Liver (tissue), 8 donors: ENCODE measurements at regions not wholly inside any gene's neighbourhood (a gene's known extent, or its start where the extent isn't known, plus 50 kb on each side); places are given as distances from the start of the nearest gene placed in this dataset.

Source experiments
- DNase-seq: peaks from one replicate; pipeline ENCODE4 v3.0.0-alpha.2; 2017; ENCODE audit warnings: low spot score
- H3K27ac ChIP-seq, 2 donors: one replicate each; pipeline ENCODE4 v1.7.0; 2013; ENCODE audit warnings: inconsistent platforms in 2 of 2, low read length in 2 of 2, control low read depth in 1 of 2, low read depth in 1 of 2, mild to moderate bottlenecking in 1 of 2
- H3K27me3 ChIP-seq, 4 donors: one replicate each; pipeline versions ENCODE4 v1.6.1 to v1.7.0; 2013; ENCODE audit warnings: low read length in 3 of 4, inconsistent platforms in 1 of 4, mild to moderate bottlenecking in 1 of 4, moderate library complexity in 1 of 4; ENCODE audit not compliant: control insufficient read depth in 4 of 4, insufficient read depth in 4 of 4
- H3K36me3 ChIP-seq, 4 donors: one replicate each; pipeline versions ENCODE4 v1.6.1 to v1.7.0; 2013; ENCODE audit warnings: low read length in 3 of 4, mild to moderate bottlenecking in 3 of 4, low read depth in 1 of 4, moderate library complexity in 1 of 4; ENCODE audit not compliant: control insufficient read depth in 4 of 4, insufficient read depth in 3 of 4
- H3K4me1 ChIP-seq, 4 donors: one replicate each; pipeline versions ENCODE4 v1.6.1 to v1.7.0; 2013; ENCODE audit warnings: low read length in 3 of 4, mild to moderate bottlenecking in 3 of 4, moderate library complexity in 1 of 4; ENCODE audit not compliant: control insufficient read depth in 4 of 4, insufficient read depth in 4 of 4
- H3K4me3 ChIP-seq, 3 donors: one replicate each; pipeline versions ENCODE4 v1.6.1 to v1.7.0; 2013; ENCODE audit warnings: low read length in 3 of 3, control low read depth in 1 of 3, low read depth in 1 of 3, mild to moderate bottlenecking in 1 of 3
- H3K9ac ChIP-seq, 2 donors: one replicate each; pipeline ENCODE4 v1.7.0; 2013; ENCODE audit warnings: low read length in 2 of 2, mild to moderate bottlenecking in 2 of 2, moderate library complexity in 2 of 2, control low read depth in 1 of 2, low read depth in 1 of 2
- H3K9me3 ChIP-seq, 4 donors: one replicate each; pipeline versions ENCODE4 v1.6.1 to v1.7.0; 2013; ENCODE audit warnings: low read length in 3 of 4; ENCODE audit not compliant: control insufficient read depth in 4 of 4
- ATF3 ChIP-seq: IDR thresholded peaks from 2 replicates; pipeline ENCODE4 v1.6.1; 2016; ENCODE audit warnings: antibody characterized with exemption
- CTCF ChIP-seq: fragments of 150-350 bp; IDR thresholded peaks from 2 replicates; pipeline ENCODE4 v1.5.1; 2017; ENCODE audit warnings: improper control_type of control experiment, low read depth, low read length; ENCODE audit not compliant: missing input control
- FOXA1 ChIP-seq: IDR thresholded peaks from 2 replicates; pipeline ENCODE4 v1.6.1; 2016; ENCODE audit warnings: antibody characterized with exemption
- FOXA2 ChIP-seq: IDR thresholded peaks from 2 replicates; pipeline ENCODE4 v1.6.1; 2016; ENCODE audit warnings: antibody characterized with exemption
- GABPA ChIP-seq, 2 donors: IDR thresholded peaks in 1 of 2; conservative IDR thresholded peaks in 1 of 2; 2 replicates each; pipeline ENCODE4 v1.6.1; 2016; ENCODE audit warnings: antibody characterized with exemption in 2 of 2, mild to moderate bottlenecking in 1 of 2, moderate library complexity in 1 of 2
- HNF4G ChIP-seq: IDR thresholded peaks from 2 replicates; pipeline ENCODE4 v1.6.1; 2016; ENCODE audit warnings: antibody characterized with exemption
- NR2F2 ChIP-seq: IDR thresholded peaks from 2 replicates; pipeline ENCODE4 v1.6.1; 2016; ENCODE audit warnings: antibody characterized with exemption
- RAD21 ChIP-seq, 2 donors: IDR thresholded peaks; 2 replicates each; pipeline ENCODE4 v1.6.1; 2016; ENCODE audit warnings: antibody characterized with exemption in 2 of 2, mild to moderate bottlenecking in 2 of 2
- REST ChIP-seq: IDR thresholded peaks from 2 replicates; pipeline ENCODE4 v1.6.1; 2016; ENCODE audit warnings: antibody characterized with exemption, mild to moderate bottlenecking
- RXRA ChIP-seq, 2 donors: IDR thresholded peaks; 2 replicates each; pipeline ENCODE4 v1.6.1; 2017 to 2018; ENCODE audit warnings: antibody characterized with exemption in 2 of 2, mild to moderate bottlenecking in 1 of 2
- YY1 ChIP-seq: IDR thresholded peaks from 2 replicates; pipeline ENCODE4 v1.6.1; 2016; ENCODE audit warnings: antibody characterized with exemption, mild to moderate bottlenecking
- ZBTB33 ChIP-seq: IDR thresholded peaks from 2 replicates; pipeline ENCODE4 v1.6.1; 2016; ENCODE audit warnings: antibody characterized with exemption
- WGBS: extraction: QIAGEN DNeasy Blood & Tissue Kit; methylation state at CpG from one replicate; pipeline ENCODE4 v1.1.7; 2013; 5-methylcytosine and 5-hydroxymethylcytosine counted together
- donor health status: healthy.
- donor health status: healthy.
- donor health status: healthy.
- donor health status: healthy.
- donor health status: healthy.

- H3K27me3 ChIP-seq, result no peaks in the 10 kb centered on the region
- no peaks in the 10 kb centered on the region for H3K36me3 ChIP-seq
- H3K4me1 ChIP-seq, result peaks cover 0 to 3% (median under 1%) of the 10 kb centered on the region in 4 donors
- H3K4me3 ChIP-seq, result no peak overlapping the region
- H3K9ac ChIP-seq, result no peak overlapping the region
- H3K27ac ChIP-seq, result peak overlapping the region; percentile 51 to 68
- 72% methylated on average over 9 of the region's 9 CpGs for WGBS
- no peaks in the 10 kb centered on the region for H3K9me3 ChIP-seq
- TF ChIP-seq HNF4G, result no peak
- TF ChIP-seq CTCF, result no peak
- TF ChIP-seq REST, result no peak
- no peak for TF ChIP-seq FOXA1
- TF ChIP-seq NR2F2, result no peak
- peak in 1 of 2 donors; percentile 62 for TF ChIP-seq RXRA (IDR thresholded peaks at IDR 0.05)
- peak in 1 of 2 donors; percentile 28 for TF ChIP-seq RAD21 (IDR thresholded peaks at IDR 0.05)
- TF ChIP-seq YY1, result no peak
- TF ChIP-seq FOXA2, result no peak
- TF ChIP-seq ZBTB33, result no peak
- no peak for DNase-seq
Observed at GRCh38 chr17:83203073-83203471, 123.7 kb downstream of the METRNL start.

GRCh38 chr17:83203472-83204221 is 124.2 kb downstream of the METRNL start:
- 87% methylated on average over 20 of the region's 20 CpGs for WGBS
- no peak for DNase-seq
- no peaks in the 10 kb centered on the region for H3K36me3 ChIP-seq
- TF ChIP-seq NR2F2, result no peak
- TF ChIP-seq HNF4G, result no peak
- no peak for TF ChIP-seq REST
- TF ChIP-seq GABPA (IDR thresholded peaks at IDR 0.05 in 1 of 2, conservative IDR thresholded peaks at IDR 0.05 in 1 of 2), result no peak
- TF ChIP-seq ATF3, result no peak
- TF ChIP-seq ZBTB33, result no peak
- peak overlapping the region; percentile 51 to 68 for H3K27ac ChIP-seq
- no peak overlapping the region for H3K4me3 ChIP-seq
- no peaks in the 10 kb centered on the region for H3K27me3 ChIP-seq
- no peaks in the 10 kb centered on the region for H3K9me3 ChIP-seq
- no peak overlapping the region for H3K9ac ChIP-seq
- peaks cover 0 to 3% (median under 1%) of the 10 kb centered on the region in 4 donors for H3K4me1 ChIP-seq
